ENCODE measurements at regions not wholly inside any gene's neighbourhood (a gene's known extent, or its start where the extent isn't known, plus 50 kb on each side); places are given as distances from the start of the nearest gene placed in this dataset.

GRCh38 chr12:58295268-58295667 lies 353.9 kb downstream of the ATP23 start:
- TF ChIP-seq CTCF (IDR thresholded peaks at IDR 0.05) (no peak), POLR2A (IDR thresholded peaks at IDR 0.05) (no peak)
